ENCODE measurements at regions not wholly inside any gene's neighbourhood (a gene's known extent, or its start where the extent isn't known, plus 50 kb on each side); places are given as distances from the start of the nearest gene placed in this dataset.

DNA sequence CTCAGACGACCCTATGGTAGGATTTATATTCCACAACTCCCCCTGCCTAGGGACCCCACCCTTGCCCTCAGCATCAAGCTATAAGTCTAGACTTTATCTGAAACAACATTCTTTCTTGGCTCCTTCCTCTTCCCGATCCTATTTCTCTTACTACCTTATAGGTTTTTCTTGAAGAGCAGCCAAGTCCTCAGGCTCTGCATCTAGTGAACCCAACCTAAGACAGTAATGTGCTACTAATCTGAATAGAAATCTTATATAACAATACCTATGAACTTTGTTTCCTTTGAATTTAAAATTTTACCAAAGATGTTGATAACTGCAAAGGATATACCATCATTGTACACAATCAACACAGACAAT lies 96.7 kb upstream of the BMP4 start (continued):
- TF ChIP-seq, protein P1, sequence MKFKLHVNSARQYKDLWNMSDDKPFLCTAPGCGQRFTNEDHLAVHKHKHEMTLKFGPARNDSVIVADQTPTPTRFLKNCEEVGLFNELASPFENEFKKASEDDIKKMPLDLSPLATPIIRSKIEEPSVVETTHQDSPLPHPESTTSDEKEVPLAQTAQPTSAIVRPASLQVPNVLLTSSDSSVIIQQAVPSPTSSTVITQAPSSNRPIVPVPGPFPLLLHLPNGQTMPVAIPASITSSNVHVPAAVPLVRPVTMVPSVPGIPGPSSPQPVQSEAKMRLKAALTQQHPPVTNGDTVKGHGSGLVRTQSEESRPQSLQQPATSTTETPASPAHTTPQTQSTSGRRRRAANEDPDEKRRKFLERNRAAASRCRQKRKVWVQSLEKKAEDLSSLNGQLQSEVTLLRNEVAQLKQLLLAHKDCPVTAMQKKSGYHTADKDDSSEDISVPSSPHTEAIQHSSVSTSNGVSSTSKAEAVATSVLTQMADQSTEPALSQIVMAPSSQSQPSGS (IDR thresholded peaks at IDR 0.05; ENCODE audit: low read length), result no peak
- TF ChIP-seq TCF12 (IDR thresholded peaks at IDR 0.05; ENCODE audit: low read depth, low read length) (no peak), EZH2 (IDR thresholded peaks at IDR 0.05; ENCODE audit: low read depth, low read length, severe bottlenecking) (no peak), GABPA (IDR thresholded peaks at IDR 0.05; ENCODE audit: borderline replicate concordance, insufficient read depth, low read length) (no peak), SIX5 (IDR thresholded peaks at IDR 0.05; ENCODE audit: low read depth, low read length) (no peak), TAF7 (optimal IDR thresholded peaks at IDR 0.05; ENCODE audit: borderline replicate concordance, low read depth, low read length) (no peak)
